HL-60 (cell line): ENCODE measurements at regions not wholly inside any gene's neighbourhood (a gene's known extent, or its start where the extent isn't known, plus 50 kb on each side); places are given as distances from the start of the nearest gene placed in this dataset.

Source experiments
- CTCF ChIP-seq: IDR thresholded peaks from one replicate; pipeline ENCODE4 v1.5.1; 2011; ENCODE audit warnings: low read length, control low read depth, inconsistent platforms; ENCODE audit not compliant: insufficient read depth
- GABPA ChIP-seq: IDR thresholded peaks from 2 replicates; pipeline ENCODE4 v1.6.1; 2012; ENCODE audit warnings: low read depth

GRCh38 chr17:53118948-53119347, 703.8 kb upstream of the KIF2B start:
- no peak for TF ChIP-seq CTCF
- TF ChIP-seq GABPA = no peak
